GM18858 (cell line): ENCODE measurements at regions not wholly inside any gene's neighbourhood (a gene's known extent, or its start where the extent isn't known, plus 50 kb on each side); places are given as distances from the start of the nearest gene placed in this dataset.

Source experiments
- ATAC-seq: cut with Tn5 transposase; IDR thresholded peaks from one replicate; pipeline ENCODE4 v1.9.1; 2021; ENCODE audit not compliant: unreplicated experiment

DNA sequence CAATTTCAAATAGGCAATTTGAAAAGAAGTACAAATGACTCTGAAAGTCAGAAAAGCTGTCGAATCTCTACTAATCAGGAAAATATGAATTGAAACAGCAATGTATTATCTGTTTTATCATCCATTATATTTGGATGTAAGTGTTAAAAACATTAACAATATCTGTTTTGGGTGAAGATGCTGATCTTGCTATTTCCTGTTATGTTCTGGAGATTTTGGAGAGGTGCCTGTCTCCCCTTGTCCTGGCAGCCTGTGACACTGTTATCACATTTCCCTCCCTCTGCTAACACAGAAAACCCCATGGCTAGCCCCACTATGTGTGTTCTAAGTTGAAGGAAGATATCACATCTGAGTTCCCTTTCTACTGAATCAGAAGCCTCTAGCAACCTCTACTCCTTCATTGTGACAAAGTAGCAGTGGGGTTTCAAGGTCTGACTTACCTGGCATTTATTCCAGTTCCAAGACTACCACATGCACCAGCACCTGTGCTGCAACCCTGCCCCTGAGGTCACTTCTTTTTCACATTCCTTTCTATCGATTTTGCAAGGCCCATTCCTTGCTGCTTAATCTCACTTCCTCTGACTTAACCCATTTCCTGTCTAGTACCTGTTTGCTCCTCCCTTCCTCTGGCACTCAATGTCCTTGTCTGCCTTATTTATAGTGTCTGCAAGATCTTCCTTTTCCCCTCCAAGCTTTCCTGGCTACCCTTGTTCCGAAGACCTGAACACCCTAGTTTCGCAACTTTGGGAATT lies 95.5 kb upstream of the COL8A1 start:
- peak; percentile 63 for ATAC-seq

- no peak for ATAC-seq
These were observed 97.2 kb upstream of the COL8A1 start for GRCh38 chr3:99541181-99541580.

GRCh38 chr3:99537416-99537815 lies 101.0 kb upstream of the COL8A1 start:
- no peak for ATAC-seq

DNA sequence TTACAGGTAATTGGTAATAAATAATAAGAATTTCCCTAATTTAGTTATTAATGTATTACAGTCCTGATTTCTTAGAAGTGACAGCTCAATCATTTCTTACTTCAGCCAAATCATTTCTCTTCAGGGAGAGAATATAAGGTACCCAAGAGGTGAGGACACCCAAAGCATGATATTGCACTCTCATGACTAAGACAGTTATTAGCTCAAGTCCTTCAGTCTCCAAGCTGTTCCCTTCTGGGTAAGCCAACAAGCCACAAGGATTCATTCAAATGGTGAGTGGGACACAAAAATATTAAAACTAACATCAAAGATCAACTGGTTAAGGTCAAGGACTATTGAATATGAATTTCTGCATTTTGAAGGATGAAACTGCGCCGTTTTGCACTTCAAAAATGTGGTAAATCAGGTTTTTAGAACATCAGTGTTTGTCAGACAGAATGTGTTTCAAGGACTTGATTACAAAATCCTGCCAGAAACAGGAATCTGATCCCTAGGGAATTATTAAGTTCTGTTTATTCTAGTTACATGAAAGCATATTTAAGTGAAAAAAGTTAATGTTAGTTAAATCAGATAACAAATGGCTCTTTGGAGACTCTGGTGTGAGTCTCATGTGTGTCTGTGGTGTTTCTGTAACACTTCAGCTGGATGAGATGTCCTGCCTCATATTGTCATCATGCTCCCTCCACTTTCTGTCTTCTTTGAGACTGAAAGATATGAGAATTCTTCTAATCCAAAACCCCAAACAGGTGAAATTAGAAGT lies 101.7 kb upstream of the COL8A1 start:
- ATAC-seq = no peak

- peak; percentile 55 for ATAC-seq
These were observed 103.3 kb upstream of the COL8A1 start for GRCh38 chr3:99534951-99535704.

- ATAC-seq = peak; percentile 52
These were observed 106.1 kb upstream of the COL8A1 start for GRCh38 chr3:99532246-99532645.

GRCh38 chr3:99529265-99529664 lies 109.1 kb upstream of the COL8A1 start:
- ATAC-seq = no peak

- no peak for ATAC-seq
These were observed 111.5 kb upstream of the COL8A1 start for GRCh38 chr3:99526921-99527320.

- no peak for ATAC-seq
These were observed 113.8 kb upstream of the COL8A1 start for GRCh38 chr3:99524559-99524958.

GRCh38 chr3:99523431-99524127 lies 114.8 kb upstream of the COL8A1 start:
- no peak for ATAC-seq

DNA sequence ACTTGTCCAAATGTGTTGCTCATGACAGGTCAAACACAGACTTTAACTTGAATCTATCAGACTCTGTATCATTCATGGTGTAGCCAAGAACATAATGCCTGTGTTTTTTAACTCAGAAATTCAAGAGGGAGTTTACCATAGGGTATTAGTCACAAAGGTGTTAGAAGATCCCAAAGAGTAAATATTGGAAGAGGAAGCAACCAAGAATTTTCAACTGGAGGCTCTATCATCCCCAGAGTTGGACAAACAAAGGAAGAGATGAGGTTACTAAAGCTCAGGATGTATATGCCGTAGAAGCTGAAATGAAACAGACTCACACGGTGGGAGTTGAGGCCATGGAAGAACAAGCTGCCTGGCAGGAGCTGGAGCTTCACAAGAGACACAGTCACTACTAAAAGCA lies 116.2 kb upstream of the COL8A1 start:
- ATAC-seq = no peak

GRCh38 chr3:99521551-99521950 lies 116.8 kb upstream of the COL8A1 start:
- no peak for ATAC-seq

- no peak for ATAC-seq
These were observed 117.9 kb upstream of the COL8A1 start for GRCh38 chr3:99520513-99520912.

DNA sequence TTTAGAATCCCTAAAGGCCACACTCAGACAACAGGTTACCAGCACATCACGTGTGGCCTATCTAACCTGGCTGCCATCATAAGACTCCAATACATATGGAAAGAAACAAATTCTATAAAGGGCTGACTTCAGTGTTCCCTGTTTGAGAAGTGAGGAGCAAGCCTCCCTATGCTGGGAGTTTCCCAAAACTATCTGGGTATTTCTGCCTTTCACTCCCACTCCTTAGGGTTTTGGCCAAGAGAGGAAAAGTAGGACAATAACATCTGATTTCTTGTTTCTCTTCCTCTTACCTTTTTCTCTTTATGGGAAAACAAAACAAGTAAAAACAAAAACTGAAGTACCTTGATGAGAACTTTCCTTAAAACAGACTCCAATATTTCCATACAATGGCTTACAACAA lies 121.5 kb upstream of the COL8A1 start:
- ATAC-seq = no peak

DNA sequence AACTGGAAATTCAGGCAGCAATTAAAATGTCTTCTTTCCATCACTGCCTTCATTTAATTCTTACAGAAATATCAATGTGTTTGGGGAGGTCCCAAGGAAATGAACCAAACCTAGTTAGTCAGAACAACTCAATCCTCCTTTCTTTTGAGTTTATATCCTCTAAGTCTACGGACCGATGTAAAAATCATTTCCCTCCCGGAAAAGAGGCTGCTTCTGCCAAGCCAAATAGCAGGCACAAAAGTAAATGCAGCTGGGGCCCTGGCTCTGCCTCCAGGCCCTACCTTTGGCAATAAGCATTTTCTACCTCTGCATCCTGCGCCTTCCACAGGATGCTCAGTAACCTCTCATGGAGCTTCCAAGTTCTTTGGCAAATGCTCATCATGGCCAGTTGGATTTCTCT lies 122.5 kb upstream of the COL8A1 start:
- no peak for ATAC-seq

DNA sequence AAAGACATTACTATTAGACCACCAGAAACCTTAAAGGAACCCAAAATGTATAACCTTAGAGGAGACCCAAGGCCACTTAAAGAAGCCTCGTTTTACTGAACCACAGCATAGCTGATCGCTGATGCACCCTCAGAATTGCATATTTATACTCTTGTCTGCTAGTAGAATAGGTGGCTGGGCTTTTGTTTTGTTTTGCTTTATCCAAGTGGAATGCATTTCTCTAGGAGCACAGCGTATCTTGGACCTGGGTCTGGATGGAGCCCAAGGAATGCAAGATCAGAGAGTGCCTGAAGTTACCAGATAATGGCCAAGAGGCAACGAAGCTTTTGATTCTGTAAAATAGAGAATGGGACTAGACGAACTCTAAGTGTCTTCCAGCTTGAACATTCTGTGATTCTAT lies 129.2 kb upstream of the COL8A1 start:
- no peak for ATAC-seq

DNA sequence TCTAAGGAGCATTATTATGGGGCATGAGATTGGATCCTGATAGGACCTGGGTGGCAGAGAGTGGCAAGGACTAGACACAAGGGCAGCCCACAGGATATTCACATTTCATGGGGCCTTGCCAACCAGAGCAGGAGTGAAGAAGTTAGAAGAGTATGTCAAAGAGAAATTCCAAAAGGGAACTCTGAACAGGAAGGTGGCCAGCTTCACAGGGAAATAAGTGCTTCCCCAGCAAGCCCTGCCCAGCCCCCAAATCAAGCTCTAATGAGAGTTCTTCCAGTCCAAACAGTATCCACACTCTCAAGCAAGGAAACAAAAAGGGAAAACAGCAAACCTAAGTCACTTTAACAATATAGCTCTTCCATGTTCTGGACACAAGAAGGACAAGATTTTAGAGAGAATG lies 130.2 kb upstream of the COL8A1 start:
- ATAC-seq = no peak

DNA sequence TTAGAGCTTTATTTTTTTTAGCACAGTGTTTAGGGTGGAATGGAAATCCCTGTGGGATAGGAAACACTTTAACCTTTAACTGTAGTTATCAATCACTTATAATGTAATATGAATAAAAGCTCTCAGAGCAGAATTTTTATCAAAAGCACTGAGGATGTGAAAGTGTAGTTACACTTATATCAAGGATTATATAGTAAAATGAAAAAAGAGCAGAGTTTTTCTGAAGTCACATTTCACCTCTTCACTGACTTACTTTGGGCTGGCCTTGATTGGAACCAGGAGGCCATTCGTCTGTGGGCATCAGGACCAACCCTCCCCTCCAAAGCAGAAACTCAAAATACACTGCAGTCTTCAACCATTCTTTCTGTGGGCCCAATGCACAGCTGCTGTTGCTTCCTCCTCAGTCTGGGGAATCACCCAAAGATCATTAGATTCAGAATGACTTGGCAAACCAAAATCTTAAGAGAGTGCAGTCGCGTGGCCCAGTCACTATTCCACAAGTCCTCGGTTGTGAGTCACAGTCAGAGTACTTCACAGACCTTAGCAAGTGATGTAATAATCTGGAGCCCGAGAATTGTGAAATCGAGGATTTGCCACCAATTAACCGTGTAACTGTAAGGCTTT lies 132.6 kb upstream of the COL8A1 start:
- peak; percentile 100 for ATAC-seq

GRCh38 chr3:99505200-99505599 lies 133.2 kb upstream of the COL8A1 start:
- no peak for ATAC-seq

DNA sequence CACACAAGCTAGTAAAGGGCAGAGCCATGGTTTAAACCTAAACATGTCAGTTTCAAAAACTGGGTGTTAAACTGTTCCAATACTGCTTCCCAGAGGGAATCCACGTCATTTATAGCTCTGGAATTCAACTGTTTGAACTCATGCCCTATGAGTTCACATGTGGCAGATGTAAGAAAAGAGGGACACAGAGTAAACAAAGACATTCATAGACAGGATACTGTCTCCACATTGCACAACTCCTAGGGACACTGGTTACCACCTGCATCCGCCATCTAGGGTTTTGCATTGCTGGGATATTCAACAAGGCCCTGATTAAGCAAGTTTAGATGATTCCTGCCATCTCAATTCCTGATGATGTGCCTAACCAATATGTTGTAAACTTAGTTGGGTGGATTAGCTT lies 134.1 kb upstream of the COL8A1 start:
- no peak for ATAC-seq

GRCh38 chr3:99503350-99503749 lies 135.0 kb upstream of the COL8A1 start:
- no peak for ATAC-seq
